ENCODE measurements at regions not wholly inside any gene's neighbourhood (a gene's known extent, or its start where the extent isn't known, plus 50 kb on each side); places are given as distances from the start of the nearest gene placed in this dataset.
"Not testable (repeated sequence)": the region's sequence is repeated elsewhere in the genome, so short reads cannot be mapped to it uniquely, and the experiment has no call there.

- TF ChIP-seq CTCF (IDR thresholded peaks at IDR 0.05; ENCODE audit: borderline replicate concordance, control extremely low read depth, extremely low read depth, insufficient read depth, missing control alignments), result no peak
- no peak for DNase-seq (ENCODE audit: low spot score)
- in situ Hi-C loops (cut with MboI; ENCODE audit: low sequenced_read_pairs, unreplicated experiment), result no loop called here
Observed at GRCh38 chr12:47473091-47473490, 232.7 kb downstream of the RPAP3 start.

GRCh38 chr12:47470349-47470748 lies 235.5 kb downstream of the RPAP3 start:
- DNase-seq (ENCODE audit: low spot score); in situ Hi-C loops (cut with MboI; ENCODE audit: low sequenced_read_pairs, unreplicated experiment): not testable (repeated sequence)

- DNase-seq (ENCODE audit: low spot score); in situ Hi-C loops (cut with MboI; ENCODE audit: low sequenced_read_pairs, unreplicated experiment): not testable (repeated sequence)
Observed at GRCh38 chr12:47463918-47464317, 241.9 kb downstream of the RPAP3 start.

GRCh38 chr12:47458279-47458678 lies 247.6 kb downstream of the RPAP3 start:
- no peak for TF ChIP-seq CTCF (IDR thresholded peaks at IDR 0.05; ENCODE audit: borderline replicate concordance, control extremely low read depth, extremely low read depth, insufficient read depth, missing control alignments)
- no peak for DNase-seq (ENCODE audit: low spot score)
- in situ Hi-C loops (cut with MboI; ENCODE audit: low sequenced_read_pairs, unreplicated experiment), result no loop called here

GRCh38 chr12:47449797-47450196 lies 256.0 kb downstream of the RPAP3 start:
- DNase-seq (ENCODE audit: low spot score), result no peak
- TF ChIP-seq CTCF (IDR thresholded peaks at IDR 0.05; ENCODE audit: borderline replicate concordance, control extremely low read depth, extremely low read depth, insufficient read depth, missing control alignments), result no peak
- in situ Hi-C loops (cut with MboI; ENCODE audit: low sequenced_read_pairs, unreplicated experiment), result no loop called here

- in situ Hi-C loops (cut with MboI; ENCODE audit: low sequenced_read_pairs, unreplicated experiment), result no loop called here
- TF ChIP-seq CTCF (IDR thresholded peaks at IDR 0.05; ENCODE audit: borderline replicate concordance, control extremely low read depth, extremely low read depth, insufficient read depth, missing control alignments), result no peak
- no peak for DNase-seq (ENCODE audit: low spot score)
Observed at GRCh38 chr12:47442310-47442709, 263.5 kb downstream of the RPAP3 start.

GRCh38 chr12:47441490-47441889 lies 264.3 kb downstream of the RPAP3 start:
- no peak for TF ChIP-seq CTCF (IDR thresholded peaks at IDR 0.05; ENCODE audit: borderline replicate concordance, control extremely low read depth, extremely low read depth, insufficient read depth, missing control alignments)
- in situ Hi-C loops (cut with MboI; ENCODE audit: low sequenced_read_pairs, unreplicated experiment), result no loop called here
- DNase-seq (ENCODE audit: low spot score), result no peak

GRCh38 chr12:47438175-47438574 lies 267.7 kb downstream of the RPAP3 start:
- in situ Hi-C loops (cut with MboI; ENCODE audit: low sequenced_read_pairs, unreplicated experiment), result no loop called here
- no peak for DNase-seq (ENCODE audit: low spot score)
- TF ChIP-seq CTCF (IDR thresholded peaks at IDR 0.05; ENCODE audit: borderline replicate concordance, control extremely low read depth, extremely low read depth, insufficient read depth, missing control alignments), result no peak
